HL-60 (cell line): ENCODE measurements at regions not wholly inside any gene's neighbourhood (a gene's known extent, or its start where the extent isn't known, plus 50 kb on each side); places are given as distances from the start of the nearest gene placed in this dataset.
"Not testable (repeated sequence)": the region's sequence is repeated elsewhere in the genome, so short reads cannot be mapped to it uniquely, and the experiment has no call there.

Experiments
- DNase-seq, 2 experiments: peaks; one replicate each; pipeline ENCODE4 v3.0.0-alpha.2; 2010 to 2020; ENCODE audit warnings: low read depth in 1 of 2, low spot score in 1 of 2
- H3K27ac ChIP-seq: fragments of 250-450 bp; sonication (Bioruptor Pico); replicated peaks from 2 replicates; pipeline ENCODE4 v1.5.1; 2020; ENCODE audit warnings: mild to moderate bottlenecking, moderate library complexity
- H3K27me3 ChIP-seq: fragments of 250-450 bp; sonication (Bioruptor Pico); 2 replicates; pipeline ENCODE4 v1.5.1; 2021; ENCODE audit warnings: mild to moderate bottlenecking, moderate library complexity; ENCODE audit not compliant: insufficient read depth, poor library complexity, severe bottlenecking
- H3K4me3 ChIP-seq: replicated peaks from 2 replicates; pipeline ENCODE4 v1.5.1; 2011; ENCODE audit warnings: mild to moderate bottlenecking, control low read depth, low read length; ENCODE audit not compliant: insufficient read depth
- GABPA ChIP-seq: IDR thresholded peaks from 2 replicates; pipeline ENCODE4 v1.6.1; 2012; ENCODE audit warnings: low read depth
- POLR2AphosphoS5 ChIP-seq: IDR thresholded peaks from 2 replicates; pipeline ENCODE4 v1.6.1; 2012; ENCODE audit warnings: low read depth
- SPI1 ChIP-seq: IDR thresholded peaks from 2 replicates; pipeline ENCODE4 v1.6.1; 2012; ENCODE audit warnings: low read depth, mild to moderate bottlenecking, borderline replicate concordance
- TF ChIP-seq, protein P1 (sequence below): IDR thresholded peaks from one replicate; pipeline ENCODE4 v1.5.1; 2011; ENCODE audit warnings: low read length, control low read depth, inconsistent platforms; ENCODE audit not compliant: insufficient read depth
- TF ChIP-seq, protein P2 (sequence below): IDR thresholded peaks from 2 replicates; pipeline ENCODE4 v1.6.1; 2012; ENCODE audit warnings: low read depth; ENCODE audit not compliant: insufficient replicate concordance

DNA sequence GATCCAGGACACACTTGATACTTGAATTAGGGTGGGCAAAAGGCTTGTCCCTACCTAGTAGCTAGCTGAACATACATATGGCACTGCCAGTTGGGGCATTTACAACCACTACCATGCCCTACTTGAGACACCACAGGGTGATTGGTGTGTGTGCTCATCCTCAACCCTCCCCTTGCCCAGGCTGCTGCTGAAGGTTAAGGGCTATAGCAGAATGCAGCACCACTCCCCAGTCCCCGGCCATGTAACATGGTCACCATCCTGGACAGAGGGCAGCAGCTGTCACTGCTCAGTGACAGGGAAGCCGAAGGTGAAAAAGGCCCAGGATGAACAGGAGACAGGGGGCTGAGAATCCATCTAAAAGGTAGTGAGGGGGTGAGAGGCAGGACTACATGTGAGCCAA lies 273.9 kb upstream of the SGCD start:
- no peak for DNase-seq
- Histone ChIP-seq H3K27ac (no peak overlapping the region), H3K27me3 (no peaks in the 10 kb centered on the region), H3K4me3 (no peak overlapping the region)
- TF ChIP-seq, protein P1, sequence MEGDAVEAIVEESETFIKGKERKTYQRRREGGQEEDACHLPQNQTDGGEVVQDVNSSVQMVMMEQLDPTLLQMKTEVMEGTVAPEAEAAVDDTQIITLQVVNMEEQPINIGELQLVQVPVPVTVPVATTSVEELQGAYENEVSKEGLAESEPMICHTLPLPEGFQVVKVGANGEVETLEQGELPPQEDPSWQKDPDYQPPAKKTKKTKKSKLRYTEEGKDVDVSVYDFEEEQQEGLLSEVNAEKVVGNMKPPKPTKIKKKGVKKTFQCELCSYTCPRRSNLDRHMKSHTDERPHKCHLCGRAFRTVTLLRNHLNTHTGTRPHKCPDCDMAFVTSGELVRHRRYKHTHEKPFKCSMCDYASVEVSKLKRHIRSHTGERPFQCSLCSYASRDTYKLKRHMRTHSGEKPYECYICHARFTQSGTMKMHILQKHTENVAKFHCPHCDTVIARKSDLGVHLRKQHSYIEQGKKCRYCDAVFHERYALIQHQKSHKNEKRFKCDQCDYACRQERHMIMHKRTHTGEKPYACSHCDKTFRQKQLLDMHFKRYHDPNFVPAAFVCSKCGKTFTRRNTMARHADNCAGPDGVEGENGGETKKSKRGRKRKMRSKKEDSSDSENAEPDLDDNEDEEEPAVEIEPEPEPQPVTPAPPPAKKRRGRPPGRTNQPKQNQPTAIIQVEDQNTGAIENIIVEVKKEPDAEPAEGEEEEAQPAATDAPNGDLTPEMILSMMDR = no peak
- TF ChIP-seq SPI1 = no peak

DNA sequence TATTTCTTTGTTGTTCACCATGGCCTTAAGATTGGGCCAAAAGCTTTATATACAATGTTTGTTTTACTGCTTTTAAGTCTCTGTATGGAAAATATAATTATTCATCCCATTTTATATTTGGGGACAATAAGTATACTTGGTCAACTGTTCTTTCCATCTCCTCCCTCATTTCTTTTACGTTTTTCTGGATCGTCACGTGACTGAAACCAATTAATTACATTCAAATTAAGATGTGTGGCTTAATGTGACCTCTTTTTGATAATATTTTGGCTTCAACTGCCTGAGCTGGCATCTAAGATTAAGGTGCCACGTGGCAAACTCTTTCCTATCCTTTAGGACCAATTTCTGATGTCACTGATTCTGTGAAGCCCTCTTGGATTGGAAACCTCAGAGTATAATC lies 250.1 kb upstream of the SGCD start:
- Histone ChIP-seq H3K27me3 (no peaks in the 10 kb centered on the region), H3K27ac (no peak overlapping the region), H3K4me3 (no peak overlapping the region)
- no peak for DNase-seq
- TF ChIP-seq, protein P2, sequence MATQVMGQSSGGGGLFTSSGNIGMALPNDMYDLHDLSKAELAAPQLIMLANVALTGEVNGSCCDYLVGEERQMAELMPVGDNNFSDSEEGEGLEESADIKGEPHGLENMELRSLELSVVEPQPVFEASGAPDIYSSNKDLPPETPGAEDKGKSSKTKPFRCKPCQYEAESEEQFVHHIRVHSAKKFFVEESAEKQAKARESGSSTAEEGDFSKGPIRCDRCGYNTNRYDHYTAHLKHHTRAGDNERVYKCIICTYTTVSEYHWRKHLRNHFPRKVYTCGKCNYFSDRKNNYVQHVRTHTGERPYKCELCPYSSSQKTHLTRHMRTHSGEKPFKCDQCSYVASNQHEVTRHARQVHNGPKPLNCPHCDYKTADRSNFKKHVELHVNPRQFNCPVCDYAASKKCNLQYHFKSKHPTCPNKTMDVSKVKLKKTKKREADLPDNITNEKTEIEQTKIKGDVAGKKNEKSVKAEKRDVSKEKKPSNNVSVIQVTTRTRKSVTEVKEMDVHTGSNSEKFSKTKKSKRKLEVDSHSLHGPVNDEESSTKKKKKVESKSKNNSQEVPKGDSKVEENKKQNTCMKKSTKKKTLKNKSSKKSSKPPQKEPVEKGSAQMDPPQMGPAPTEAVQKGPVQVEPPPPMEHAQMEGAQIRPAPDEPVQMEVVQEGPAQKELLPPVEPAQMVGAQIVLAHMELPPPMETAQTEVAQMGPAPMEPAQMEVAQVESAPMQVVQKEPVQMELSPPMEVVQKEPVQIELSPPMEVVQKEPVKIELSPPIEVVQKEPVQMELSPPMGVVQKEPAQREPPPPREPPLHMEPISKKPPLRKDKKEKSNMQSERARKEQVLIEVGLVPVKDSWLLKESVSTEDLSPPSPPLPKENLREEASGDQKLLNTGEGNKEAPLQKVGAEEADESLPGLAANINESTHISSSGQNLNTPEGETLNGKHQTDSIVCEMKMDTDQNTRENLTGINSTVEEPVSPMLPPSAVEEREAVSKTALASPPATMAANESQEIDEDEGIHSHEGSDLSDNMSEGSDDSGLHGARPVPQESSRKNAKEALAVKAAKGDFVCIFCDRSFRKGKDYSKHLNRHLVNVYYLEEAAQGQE = no peak
- TF ChIP-seq, protein P1 = no peak
- TF ChIP-seq POLR2AphosphoS5 (no peak), SPI1 (no peak), GABPA (no peak)

DNA sequence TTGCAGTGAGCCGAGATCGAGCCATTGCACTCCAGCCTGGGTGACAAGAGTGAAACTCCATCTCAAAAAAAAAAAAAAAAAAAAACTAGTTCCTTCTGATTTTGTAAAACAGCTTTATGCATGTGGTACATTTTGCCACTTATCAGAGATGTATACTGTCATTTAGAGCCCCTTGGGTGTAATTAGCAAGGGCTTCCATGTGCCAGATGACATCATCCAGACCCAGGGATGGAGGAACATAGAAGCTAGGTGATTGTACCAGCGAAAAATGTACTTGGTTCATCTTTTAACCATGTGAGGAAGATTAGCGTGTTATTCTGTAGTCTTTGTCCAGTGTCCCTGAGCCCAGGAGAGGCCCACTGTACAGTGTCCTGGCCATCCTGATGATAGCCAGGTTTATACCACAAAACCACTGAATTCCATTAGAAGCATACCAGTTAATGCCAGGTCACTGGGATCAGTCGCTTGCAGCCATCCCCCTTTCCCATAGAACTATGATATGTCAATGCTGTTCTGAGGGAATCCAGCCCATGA lies 239.3 kb upstream of the SGCD start:
- no peaks in the 10 kb centered on the region for H3K27me3 ChIP-seq
- TF ChIP-seq SPI1 (no peak), GABPA (no peak), POLR2AphosphoS5 (no peak)
- TF ChIP-seq, protein P2 = no peak
- TF ChIP-seq, protein P1 = no peak
- no peak overlapping the region for H3K4me3 ChIP-seq
- no peak overlapping the region for H3K27ac ChIP-seq
- no peak for DNase-seq

DNA sequence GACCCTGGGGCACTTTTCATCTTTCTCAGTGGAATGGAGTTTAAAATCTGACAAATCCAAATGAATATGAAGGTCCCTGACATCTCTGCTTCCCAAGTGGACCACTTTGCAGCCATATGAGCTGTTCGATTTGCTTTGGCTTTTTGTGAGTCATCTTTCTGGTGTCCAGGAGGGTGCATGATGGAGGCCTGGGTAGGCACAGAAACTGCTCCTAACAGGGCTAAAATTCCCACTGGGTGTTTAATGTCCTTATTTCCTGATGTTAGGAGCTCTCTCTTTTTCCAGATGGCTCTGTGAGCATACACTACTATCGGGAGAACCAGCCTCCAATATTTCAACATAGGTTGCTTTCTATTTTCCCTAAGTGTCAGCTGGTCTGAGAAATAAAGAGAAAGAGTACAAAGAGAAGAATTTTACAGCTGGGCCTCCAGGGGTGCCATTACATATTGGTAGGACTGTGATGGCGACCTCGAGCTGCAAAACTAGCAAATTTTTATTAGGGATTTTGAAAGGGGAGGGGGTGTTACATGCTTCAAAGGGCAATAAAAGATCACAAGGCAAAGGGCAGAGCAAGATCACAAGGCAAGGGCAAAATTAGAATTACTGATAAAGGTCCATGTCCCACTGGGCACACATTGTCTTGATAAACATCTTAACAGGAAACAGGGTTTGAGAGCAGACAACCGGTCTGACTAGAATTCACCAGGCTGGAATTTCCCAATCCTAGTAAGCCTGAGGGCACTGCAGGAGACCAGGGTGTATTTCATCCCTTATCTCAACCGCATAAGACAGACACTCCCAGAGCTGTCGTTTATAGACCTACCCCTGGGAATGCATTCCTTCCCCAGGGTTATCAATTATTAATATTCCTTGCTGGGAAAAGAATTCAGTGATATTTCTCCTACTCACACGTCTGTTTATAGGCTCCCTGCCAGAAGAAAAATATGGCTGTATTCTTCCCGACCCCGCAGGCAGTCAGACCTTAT lies 236.7 kb upstream of the SGCD start:
- not testable (repeated sequence) for H3K4me3 ChIP-seq, H3K27ac ChIP-seq, DNase-seq, H3K27me3 ChIP-seq
